ENCODE measurements at regions not wholly inside any gene's neighbourhood (a gene's known extent, or its start where the extent isn't known, plus 50 kb on each side); places are given as distances from the start of the nearest gene placed in this dataset.

GRCh38 chr2:8578335-8579244 is 103.3 kb upstream of the ID2 start:
- Histone ChIP-seq H4K12ac (ENCODE audit: low read depth, low read length) (no peak overlapping the region), H3K79me1 (ENCODE audit: low read length) (peaks cover 47% of the 10 kb centered on the region), H2BK12ac (ENCODE audit: low read length) (no peak overlapping the region), H3K36me3 (ENCODE audit: control insufficient read depth in 1 of 2, insufficient read depth in 2 of 2, low read length in 2 of 2) (no peaks in the 10 kb centered on the region), H3K4me3 (ENCODE audit: low read depth, low read length) (no peak overlapping the region), H4K8ac (ENCODE audit: low read depth, low read length) (no peak overlapping the region), H3K4me1 (ENCODE audit: control insufficient read depth in 1 of 2, insufficient read depth in 2 of 2, low read length in 2 of 2) (peaks cover 38 to 47% of the 10 kb centered on the region in 2 experiments), H3K79me2 (ENCODE audit: control insufficient read depth, insufficient read depth, low read length, poor library complexity) (peaks cover 7% of the 10 kb centered on the region), H3K9me3 (ENCODE audit: insufficient read depth, low read depth, low read length) (no peaks in the 10 kb centered on the region), H2AFZ (ENCODE audit: insufficient read depth, low read length, poor library complexity) (no peak overlapping the region), H2AK5ac (ENCODE audit: low read length) (peak overlapping the region; percentile 66), H2BK120ac (ENCODE audit: insufficient read depth, low read length, poor library complexity) (no peak overlapping the region), H3K9ac (ENCODE audit: low read length) (no peak overlapping the region), H3K27ac (ENCODE audit: low read depth, low read length) (no peak overlapping the region), H3K4ac (ENCODE audit: low read depth, low read length) (no peak overlapping the region), H4K91ac (ENCODE audit: low read depth, low read length) (peak overlapping the region; percentile 7), H2BK5ac (ENCODE audit: low read depth, low read length, poor library complexity) (no peak overlapping the region), H3K23ac (ENCODE audit: low read length) (no peak overlapping the region), H3K4me2 (ENCODE audit: low read length) (no peak overlapping the region), H3K18ac (ENCODE audit: low read length) (no peak overlapping the region), H3K14ac (ENCODE audit: low read length) (no peak overlapping the region), H3K27me3 (ENCODE audit: insufficient read depth, low read length) (no peaks in the 10 kb centered on the region)
- no CpG with 5 or more reads among the region's 19 CpGs for WGBS (ENCODE audit: extremely low coverage, insufficient coverage, insufficient read length)
- no peak for DNase-seq

GRCh38 chr2:8579485-8580085 is 102.3 kb upstream of the ID2 start:
- no peak overlapping the region for H3K14ac ChIP-seq (ENCODE audit: low read length)
- H2AFZ ChIP-seq (ENCODE audit: insufficient read depth, low read length, poor library complexity): no peak overlapping the region
- no peak overlapping the region for H3K9ac ChIP-seq (ENCODE audit: low read length)
- no peak overlapping the region for H2AK5ac ChIP-seq (ENCODE audit: low read length)
- H3K4me2 ChIP-seq (ENCODE audit: low read length): no peak overlapping the region
- no peak overlapping the region for H2BK12ac ChIP-seq (ENCODE audit: low read length)
- no peaks in the 10 kb centered on the region for H3K27me3 ChIP-seq (ENCODE audit: insufficient read depth, low read length)
- no peak overlapping the region for H3K4me3 ChIP-seq (ENCODE audit: low read depth, low read length)
- H4K8ac ChIP-seq (ENCODE audit: low read depth, low read length): no peak overlapping the region
- no peak overlapping the region for H3K18ac ChIP-seq (ENCODE audit: low read length)
- peaks cover 34 to 45% of the 10 kb centered on the region in 2 experiments for H3K4me1 ChIP-seq (ENCODE audit: control insufficient read depth in 1 of 2, insufficient read depth in 2 of 2, low read length in 2 of 2)
- DNase-seq: no peak
- H3K4ac ChIP-seq (ENCODE audit: low read depth, low read length): no peak overlapping the region
- H3K9me3 ChIP-seq (ENCODE audit: insufficient read depth, low read depth, low read length): no peaks in the 10 kb centered on the region
- no peak overlapping the region for H2BK5ac ChIP-seq (ENCODE audit: low read depth, low read length, poor library complexity)
- no peak overlapping the region for H4K12ac ChIP-seq (ENCODE audit: low read depth, low read length)
- no CpG with 5 or more reads among the region's 6 CpGs for WGBS (ENCODE audit: extremely low coverage, insufficient coverage, insufficient read length)
- no peaks in the 10 kb centered on the region for H3K36me3 ChIP-seq (ENCODE audit: control insufficient read depth in 1 of 2, insufficient read depth in 2 of 2, low read length in 2 of 2)
- H2BK120ac ChIP-seq (ENCODE audit: insufficient read depth, low read length, poor library complexity): peak overlapping the region; percentile 16
- peaks cover 43% of the 10 kb centered on the region for H3K79me1 ChIP-seq (ENCODE audit: low read length)
- H3K79me2 ChIP-seq (ENCODE audit: control insufficient read depth, insufficient read depth, low read length, poor library complexity): peaks cover 4% of the 10 kb centered on the region
- no peak overlapping the region for H4K91ac ChIP-seq (ENCODE audit: low read depth, low read length)
- H3K27ac ChIP-seq (ENCODE audit: low read depth, low read length): no peak overlapping the region
- H3K23ac ChIP-seq (ENCODE audit: low read length): no peak overlapping the region

GRCh38 chr2:8580316-8581233 is 101.3 kb upstream of the ID2 start:
- Histone ChIP-seq H4K8ac (ENCODE audit: low read depth, low read length) (no peak overlapping the region), H2BK120ac (ENCODE audit: insufficient read depth, low read length, poor library complexity) (peak overlapping the region; percentile 52), H2BK12ac (ENCODE audit: low read length) (peak overlapping the region; percentile 65), H3K4me1 (ENCODE audit: control insufficient read depth in 1 of 2, insufficient read depth in 2 of 2, low read length in 2 of 2) (peaks cover 28 to 37% of the 10 kb centered on the region in 2 experiments), H3K9me3 (ENCODE audit: insufficient read depth, low read depth, low read length) (no peaks in the 10 kb centered on the region), H3K4me2 (ENCODE audit: low read length) (no peak overlapping the region), H3K9ac (ENCODE audit: low read length) (no peak overlapping the region), H2BK5ac (ENCODE audit: low read depth, low read length, poor library complexity) (no peak overlapping the region), H3K14ac (ENCODE audit: low read length) (peak overlapping the region; percentile 28), H3K27me3 (ENCODE audit: insufficient read depth, low read length) (no peaks in the 10 kb centered on the region), H2AFZ (ENCODE audit: insufficient read depth, low read length, poor library complexity) (no peak overlapping the region), H2AK5ac (ENCODE audit: low read length) (peak overlapping the region; percentile 42), H4K91ac (ENCODE audit: low read depth, low read length) (peak overlapping the region; percentile 45), H3K23ac (ENCODE audit: low read length) (no peak overlapping the region), H3K27ac (ENCODE audit: low read depth, low read length) (no peak overlapping the region), H3K79me2 (ENCODE audit: control insufficient read depth, insufficient read depth, low read length, poor library complexity) (no peaks in the 10 kb centered on the region), H3K79me1 (ENCODE audit: low read length) (peaks cover 36% of the 10 kb centered on the region), H3K36me3 (ENCODE audit: control insufficient read depth in 1 of 2, insufficient read depth in 2 of 2, low read length in 2 of 2) (no peaks in the 10 kb centered on the region), H3K4ac (ENCODE audit: low read depth, low read length) (no peak overlapping the region), H3K4me3 (ENCODE audit: low read depth, low read length) (no peak overlapping the region), H4K12ac (ENCODE audit: low read depth, low read length) (no peak overlapping the region), H3K18ac (ENCODE audit: low read length) (no peak overlapping the region)
- WGBS (ENCODE audit: extremely low coverage, insufficient coverage, insufficient read length): no CpG with 5 or more reads among the region's 16 CpGs
- no peak for DNase-seq

- H3K23ac ChIP-seq (ENCODE audit: low read length): no peak overlapping the region
- H3K4me3 ChIP-seq (ENCODE audit: low read depth, low read length): no peak overlapping the region
- H3K4me1 ChIP-seq (ENCODE audit: control insufficient read depth in 1 of 2, insufficient read depth in 2 of 2, low read length in 2 of 2): peaks cover 22 to 34% of the 10 kb centered on the region in 2 experiments
- peak overlapping the region; percentile 2 for H2AK5ac ChIP-seq (ENCODE audit: low read length)
- no CpG with 5 or more reads among the region's 6 CpGs for WGBS (ENCODE audit: extremely low coverage, insufficient coverage, insufficient read length)
- no peaks in the 10 kb centered on the region for H3K9me3 ChIP-seq (ENCODE audit: insufficient read depth, low read depth, low read length)
- H4K91ac ChIP-seq (ENCODE audit: low read depth, low read length): peak overlapping the region; percentile 45
- no peak overlapping the region for H3K9ac ChIP-seq (ENCODE audit: low read length)
- H2BK120ac ChIP-seq (ENCODE audit: insufficient read depth, low read length, poor library complexity): peak overlapping the region; percentile 52
- DNase-seq: no peak
- H2BK12ac ChIP-seq (ENCODE audit: low read length): peak overlapping the region; percentile 6
- H3K14ac ChIP-seq (ENCODE audit: low read length): peak overlapping the region; percentile 3
- H3K27ac ChIP-seq (ENCODE audit: low read depth, low read length): no peak overlapping the region
- H3K4me2 ChIP-seq (ENCODE audit: low read length): no peak overlapping the region
- H4K12ac ChIP-seq (ENCODE audit: low read depth, low read length): no peak overlapping the region
- H3K4ac ChIP-seq (ENCODE audit: low read depth, low read length): no peak overlapping the region
- no peaks in the 10 kb centered on the region for H3K27me3 ChIP-seq (ENCODE audit: insufficient read depth, low read length)
- H2BK5ac ChIP-seq (ENCODE audit: low read depth, low read length, poor library complexity): no peak overlapping the region
- no peak overlapping the region for H2AFZ ChIP-seq (ENCODE audit: insufficient read depth, low read length, poor library complexity)
- no peak overlapping the region for H3K18ac ChIP-seq (ENCODE audit: low read length)
- no peaks in the 10 kb centered on the region for H3K79me2 ChIP-seq (ENCODE audit: control insufficient read depth, insufficient read depth, low read length, poor library complexity)
- H4K8ac ChIP-seq (ENCODE audit: low read depth, low read length): no peak overlapping the region
- no peaks in the 10 kb centered on the region for H3K36me3 ChIP-seq (ENCODE audit: control insufficient read depth in 1 of 2, insufficient read depth in 2 of 2, low read length in 2 of 2)
- H3K79me1 ChIP-seq (ENCODE audit: low read length): peaks cover 32% of the 10 kb centered on the region
These were observed 100.7 kb upstream of the ID2 start for GRCh38 chr2:8581234-8581561.

All from trophoblast cell (in vitro differentiated cells and primary cell).